Heart right ventricle (tissue), 16 donors: ENCODE measurements at regions not wholly inside any gene's neighbourhood (a gene's known extent, or its start where the extent isn't known, plus 50 kb on each side); places are given as distances from the start of the nearest gene placed in this dataset.
"Not testable (repeated sequence)": the region's sequence is repeated elsewhere in the genome, so short reads cannot be mapped to it uniquely, and the experiment has no call there.

Experiments used
- ATAC-seq, 8 donors: fragments of 200-7000 bp; cut with Tn5 transposase; one replicate each; pipeline ENCODE4 v1.9.1; 2020; ENCODE audit warnings: mild to moderate bottlenecking in 8 of 8, moderate library complexity in 8 of 8, moderate number of reproducible peaks in 1 of 8
- DNase-seq, 2 donors: peaks; one replicate each; pipeline ENCODE4 v3.0.0-alpha.2; 2020
- H3K27ac ChIP-seq, 10 donors: fragments of 200-600 bp; sonication (generic) in 2 of 10; one replicate each; pipeline versions ENCODE4 v1.5.0 to v1.8.0; 2020 to 2022; ENCODE audit warnings: mild to moderate bottlenecking in 3 of 10
- H3K27me3 ChIP-seq, 7 donors: fragments of 200-600 bp; one replicate each; pipeline ENCODE4 v1.8.0; 2021 to 2022; ENCODE audit warnings: mild to moderate bottlenecking in 2 of 7
- H3K36me3 ChIP-seq, 9 donors: fragments of 200-600 bp; sonication (generic) in 1 of 9; one replicate each; pipeline versions ENCODE4 v1.5.0 to v1.8.0; 2020 to 2022; ENCODE audit warnings: mild to moderate bottlenecking in 2 of 9
- H3K4me1 ChIP-seq, 9 donors: fragments of 200-600 bp; sonication (generic) in 1 of 9; one replicate each; pipeline versions ENCODE4 v1.5.0 to v1.8.0; 2020 to 2022; ENCODE audit warnings: mild to moderate bottlenecking in 4 of 9
- H3K4me3 ChIP-seq, 10 donors: fragments of 200-600 bp; sonication (generic) in 2 of 10; one replicate each; pipeline versions ENCODE4 v1.5.0 to v1.8.0; 2020 to 2022; ENCODE audit warnings: mild to moderate bottlenecking in 7 of 10, moderate library complexity in 2 of 10
- H3K9me3 ChIP-seq, 11 donors: fragments of 200-600 bp in 10 of 11; sonication (generic) in 2 of 11; one replicate each; pipeline versions ENCODE4 v1.5.0 to v1.8.0; 2013 to 2022; ENCODE audit warnings: mild to moderate bottlenecking in 2 of 11, control low read depth in 1 of 11, moderate library complexity in 1 of 11
- CTCF ChIP-seq, 9 donors: fragments of 200-600 bp; sonication (generic) in 2 of 9; IDR thresholded peaks; one replicate each; pipeline versions ENCODE4 v1.5.0 to v1.8.0; 2021 to 2022; ENCODE audit warnings: antibody characterized with exemption in 9 of 9, mild to moderate bottlenecking in 5 of 9, moderate library complexity in 1 of 9
- WGBS, 2 donors: extraction: QIAGEN DNeasy Blood & Tissue Kit; methylation state at CpG; one replicate each; pipeline ENCODE4 v1.1.7; 2013; ENCODE audit warnings: inconsistent platforms in 1 of 2; 5-methylcytosine and 5-hydroxymethylcytosine counted together
- intact Hi-C, 10 donors: fragments of 100-400 bp; cut with DNase I; formaldehyde crosslinking; loops; one replicate each; pipeline versions ENCODE4 v1.11.1 to v1.14.2; 2022
- donor health status: Arrhythmogenic right ventricular cardiomyopathy.
- donor health status: ischemic (EF 13 %, LVEDD 7.1; RV severe dilation, severe dysfunction).
- donor health status: healthy with polysubstance abuse.
- donor health status: DM: no; HTN: yes; CAD: no.
- donor health status: DM: no; HTN: no; CAD: no.
- donor health status: ischemic (EF 25% LVEDD 6.9; RV normal size, moderate dysfunction).
- donor health status: ischemic (EF 25% LVEDD 5.7; RV mildly dilated, moderate dysfunction).
- donor health status: healthy.
- donor health status: DM: yes; HTN: yes; CAD: no.
- donor health status: Ischemic cardiomyopathy.
- donor health status: ischemic (EF 35%, LVEDD 5.7; RV mildly dilated, moderate dysfunction).
- donor health status: nonischemic (EF 11% LVEDD 7.7; RV severe dilation, severe dysfunction).
- donor health status: DM: yes; HTN: yes; CAD: no.
- donor health status: PGD.
- donor health status: ischemic (EF 29% LVEDD 5.4; RV normal size, mild dysfunction).
- donor health status: nonischemic (EF 23%, LVEDD 6.1; RV moderate dilation, normal function).

- Histone ChIP-seq H3K4me3 (no peak overlapping the region), H3K4me1 (peaks cover 0 to 5% (median 0%) of the 10 kb centered on the region in 9 donors), H3K27ac (no peak overlapping the region), H3K27me3 (no peaks in the 10 kb centered on the region), H3K36me3 (no peaks in the 10 kb centered on the region), H3K9me3 (peaks cover 0 to 19% (median 7%) of the 10 kb centered on the region in 11 donors)
- TF ChIP-seq CTCF (IDR thresholded peaks at IDR 0.05), result no peak
- ATAC-seq (peak in 2 of 8 donors; percentile 37 to 38), DNase-seq (no peak)
- intact Hi-C loops, result no loop called here
- WGBS, 2 donors, result 55 to 58% methylated on average over 4 of the region's 4 CpGs
Observed at GRCh38 chr5:44048276-44048984, 340.8 kb downstream of the FGF10 start.

GRCh38 chr5:44046619-44047364 is 342.4 kb downstream of the FGF10 start:
- ATAC-seq (peak in 4 of 8 donors; percentile 55 to 78 (median 56)), DNase-seq (peak in 1 of 2 donors; percentile 15)
- H3K27ac ChIP-seq, result no peak overlapping the region
- no peaks in the 10 kb centered on the region for H3K27me3 ChIP-seq
- H3K4me3 ChIP-seq, result no peak overlapping the region
- intact Hi-C loops, result no loop called here
- 56 to 73% methylated on average over 6 of the region's 6 CpGs for WGBS, 2 donors
- H3K4me1 ChIP-seq, result peaks cover 0 to 5% (median 0%) of the 10 kb centered on the region in 9 donors
- H3K9me3 ChIP-seq, result peaks cover 0 to 19% (median 7%) of the 10 kb centered on the region in 11 donors
- no peaks in the 10 kb centered on the region for H3K36me3 ChIP-seq
- no peak for TF ChIP-seq CTCF (IDR thresholded peaks at IDR 0.05)

GRCh38 chr5:44044549-44044948 is 344.7 kb downstream of the FGF10 start:
- H3K4me1 ChIP-seq, ATAC-seq, DNase-seq, H3K4me3 ChIP-seq, H3K27me3 ChIP-seq, H3K27ac ChIP-seq, H3K36me3 ChIP-seq, intact Hi-C loops: not testable (repeated sequence)
- H3K9me3 ChIP-seq, result peaks cover 0 to 30% (median 7%) of the 10 kb centered on the region in 11 donors
- 91 to 94% methylated on average over 4 of the region's 4 CpGs for WGBS, 2 donors

- DNase-seq (no peak), ATAC-seq (no peak)
- Histone ChIP-seq H3K4me3 (no peak overlapping the region), H3K27me3 (no peaks in the 10 kb centered on the region), H3K4me1 (no peaks in the 10 kb centered on the region), H3K27ac (no peak overlapping the region), H3K9me3 (no peaks in the 10 kb centered on the region), H3K36me3 (no peaks in the 10 kb centered on the region)
- TF ChIP-seq CTCF (IDR thresholded peaks at IDR 0.05), result no peak
- 37 to 44% methylated on average over 1 of the region's 1 CpG for WGBS, 2 donors
- intact Hi-C loops, result no loop called here
Observed at GRCh38 chr5:44028226-44028625, 361.0 kb downstream of the FGF10 start.

GRCh38 chr5:44022622-44023021 is 366.6 kb downstream of the FGF10 start:
- no peak for ATAC-seq
- Histone ChIP-seq H3K27ac (no peak overlapping the region), H3K9me3 (peaks cover 0 to 7% (median 0%) of the 10 kb centered on the region in 11 donors), H3K27me3 (no peaks in the 10 kb centered on the region), H3K36me3 (no peaks in the 10 kb centered on the region), H3K4me3 (no peak overlapping the region), H3K4me1 (no peaks in the 10 kb centered on the region)
- intact Hi-C loops, result no loop called here
- no peak for DNase-seq
- no peak for TF ChIP-seq CTCF (IDR thresholded peaks at IDR 0.05)
